GM13977 (cell line): ENCODE measurements at regions not wholly inside any gene's neighbourhood (a gene's known extent, or its start where the extent isn't known, plus 50 kb on each side); places are given as distances from the start of the nearest gene placed in this dataset.

Source experiments
- DNase-seq: peaks from one replicate; pipeline ENCODE4 v3.0.0; 2012; ENCODE audit warnings: low spot score
- in situ Hi-C: fragments of 300-500 bp; cut with MboI; formaldehyde crosslinking; loops from one replicate; pipeline ENCODE4 v1.12.0; 2022; ENCODE audit warnings: low sequenced_read_pairs, low pct_unique_long_range_greater_than_20kb, mixed read lengths, inconsistent platforms; ENCODE audit not compliant: unreplicated experiment
- TF ChIP-seq, protein P1 (sequence below): IDR thresholded peaks from 2 replicates; pipeline ENCODE4 v1.5.1; 2012; ENCODE audit warnings: mild to moderate bottlenecking, control low read depth; ENCODE audit not compliant: insufficient read depth; ENCODE audit errors: extremely low read depth, missing control alignments

GRCh38 chr5:90134381-90134780 is 275.2 kb downstream of the CETN3 start:
- TF ChIP-seq, protein P1, sequence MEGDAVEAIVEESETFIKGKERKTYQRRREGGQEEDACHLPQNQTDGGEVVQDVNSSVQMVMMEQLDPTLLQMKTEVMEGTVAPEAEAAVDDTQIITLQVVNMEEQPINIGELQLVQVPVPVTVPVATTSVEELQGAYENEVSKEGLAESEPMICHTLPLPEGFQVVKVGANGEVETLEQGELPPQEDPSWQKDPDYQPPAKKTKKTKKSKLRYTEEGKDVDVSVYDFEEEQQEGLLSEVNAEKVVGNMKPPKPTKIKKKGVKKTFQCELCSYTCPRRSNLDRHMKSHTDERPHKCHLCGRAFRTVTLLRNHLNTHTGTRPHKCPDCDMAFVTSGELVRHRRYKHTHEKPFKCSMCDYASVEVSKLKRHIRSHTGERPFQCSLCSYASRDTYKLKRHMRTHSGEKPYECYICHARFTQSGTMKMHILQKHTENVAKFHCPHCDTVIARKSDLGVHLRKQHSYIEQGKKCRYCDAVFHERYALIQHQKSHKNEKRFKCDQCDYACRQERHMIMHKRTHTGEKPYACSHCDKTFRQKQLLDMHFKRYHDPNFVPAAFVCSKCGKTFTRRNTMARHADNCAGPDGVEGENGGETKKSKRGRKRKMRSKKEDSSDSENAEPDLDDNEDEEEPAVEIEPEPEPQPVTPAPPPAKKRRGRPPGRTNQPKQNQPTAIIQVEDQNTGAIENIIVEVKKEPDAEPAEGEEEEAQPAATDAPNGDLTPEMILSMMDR = no peak
- DNase-seq = no peak
- in situ Hi-C loops = no loop called here

DNA sequence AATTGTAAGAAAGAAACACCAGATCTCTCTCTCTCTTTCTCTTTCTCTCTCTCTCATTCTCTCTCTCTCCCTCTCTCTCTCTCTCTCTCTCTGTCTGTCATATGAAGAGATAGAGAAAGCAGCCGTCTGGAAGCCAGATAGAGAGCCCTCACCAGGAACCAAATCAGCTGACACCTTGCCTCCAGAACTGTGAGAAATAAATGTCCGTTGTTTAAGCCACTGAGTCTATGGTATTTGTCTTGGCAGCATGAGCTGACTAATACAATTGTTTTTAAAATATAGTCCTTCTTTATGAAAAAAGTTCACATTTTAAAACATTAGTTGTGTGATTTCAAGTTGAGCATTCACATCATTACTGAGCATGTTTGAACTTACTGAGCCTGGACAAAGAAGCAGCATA is 275.6 kb downstream of the CETN3 start:
- in situ Hi-C loops = no loop called here
- no peak for DNase-seq
- TF ChIP-seq, protein P1 = no peak

- peak; percentile 41 for DNase-seq
- in situ Hi-C loops = no loop called here
Measured at GRCh38 chr5:90131383-90132133, 278.0 kb downstream of the CETN3 start.

DNA sequence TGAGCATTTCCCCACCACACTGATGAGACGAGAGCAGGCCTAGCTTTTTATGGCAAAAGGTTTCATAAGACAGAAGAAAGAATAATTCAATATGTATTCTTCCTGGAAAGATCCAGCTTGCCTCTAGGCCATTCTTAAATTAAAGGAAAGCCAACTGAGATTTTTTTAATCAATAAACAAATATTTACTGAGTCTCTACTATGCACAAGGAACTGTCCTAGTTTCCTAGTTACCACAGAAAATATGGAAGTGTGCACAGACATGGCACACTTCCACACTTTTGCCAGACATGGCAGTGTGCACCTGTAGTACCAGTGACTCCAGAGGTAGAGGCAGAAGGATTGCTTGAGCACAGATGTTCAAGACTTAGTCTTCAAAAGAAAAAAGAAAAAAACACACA is 281.0 kb downstream of the CETN3 start:
- TF ChIP-seq, protein P1 = no peak
- no peak for DNase-seq
- in situ Hi-C loops = no loop called here

More at GRCh38 chr5:90131383-90132133, 278.0 kb downstream of the CETN3 start:
- TF ChIP-seq, protein P1 = no peak

DNA sequence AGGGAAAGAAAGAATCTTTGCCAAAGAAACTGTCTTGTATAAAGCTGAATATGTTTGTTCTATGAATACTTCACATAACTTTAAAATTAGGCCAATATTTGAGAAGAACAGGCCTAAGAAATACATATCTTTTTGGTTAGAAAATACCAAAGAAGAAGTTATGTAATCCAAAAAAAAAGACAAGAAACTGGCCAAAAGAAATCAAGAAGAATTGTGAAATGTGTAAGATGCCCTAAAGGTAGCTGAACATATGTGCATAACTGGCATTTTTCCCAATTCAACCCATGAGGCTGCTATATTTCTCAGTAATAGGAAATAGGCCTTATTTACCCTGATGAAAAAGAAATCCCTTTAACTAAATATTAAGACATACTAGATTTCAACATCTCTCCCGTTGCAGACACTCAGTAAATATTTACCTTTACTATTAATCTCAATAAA is 290.0 kb downstream of the CETN3 start:
- TF ChIP-seq, protein P1 = no peak
- in situ Hi-C loops = no loop called here
- no peak for DNase-seq

DNA sequence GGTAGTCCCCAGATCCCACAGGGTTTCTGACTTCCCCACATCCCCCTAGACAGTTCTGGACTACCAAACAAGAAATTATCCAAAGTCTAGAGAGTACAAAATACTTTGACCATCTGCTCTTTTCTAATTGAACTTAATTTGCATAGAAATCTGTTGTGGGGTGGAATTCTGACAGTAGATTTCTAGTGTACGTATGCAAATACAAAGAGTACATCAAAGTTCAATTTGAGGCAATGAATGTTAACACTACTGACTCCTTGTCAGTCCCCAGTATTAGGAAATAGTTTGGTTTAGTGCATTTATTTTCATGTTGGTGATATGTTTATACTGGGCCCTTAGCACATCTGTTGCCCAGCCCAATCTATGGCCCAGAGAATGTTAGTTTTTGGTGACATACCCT is 292.6 kb downstream of the CETN3 start:
- DNase-seq = no peak
- in situ Hi-C loops = no loop called here
- TF ChIP-seq, protein P1 = no peak

GRCh38 chr5:90113108-90113507 is 296.4 kb downstream of the CETN3 start:
- no peak for DNase-seq
- in situ Hi-C loops = no loop called here

More at GRCh38 chr5:90113108-90113507, 296.4 kb downstream of the CETN3 start:
- TF ChIP-seq, protein P1 = no peak
